HG03196 (cell line): ENCODE measurements at regions not wholly inside any gene's neighbourhood (a gene's known extent, or its start where the extent isn't known, plus 50 kb on each side); places are given as distances from the start of the nearest gene placed in this dataset.

ENCODE experiments used
- ATAC-seq: cut with Tn5 transposase; IDR thresholded peaks from one replicate; pipeline ENCODE4 v1.9.1; 2021; ENCODE audit not compliant: unreplicated experiment

- no peak for ATAC-seq
Observed at GRCh38 chr9:78781681-78782080, 484.8 kb downstream of the PSAT1 start.

GRCh38 chr9:78782234-78782633, 485.3 kb downstream of the PSAT1 start:
- no peak for ATAC-seq

GRCh38 chr9:78782858-78783257, 485.9 kb downstream of the PSAT1 start:
- ATAC-seq, result no peak

GRCh38 chr9:78783743-78784142, 486.8 kb downstream of the PSAT1 start:
- ATAC-seq, result no peak

GRCh38 chr9:78786794-78787193, 489.9 kb downstream of the PSAT1 start:
- no peak for ATAC-seq

- ATAC-seq, result no peak
Observed at GRCh38 chr9:78788101-78788500, 491.2 kb downstream of the PSAT1 start.

- ATAC-seq, result no peak
Observed at GRCh38 chr9:78791779-78792178, 494.9 kb downstream of the PSAT1 start.

- ATAC-seq, result no peak
Observed at GRCh38 chr9:78792745-78793144, 495.8 kb downstream of the PSAT1 start.

GRCh38 chr9:78805771-78806170, 508.8 kb downstream of the PSAT1 start:
- no peak for ATAC-seq

GRCh38 chr9:78806492-78807160, 509.7 kb downstream of the PSAT1 start:
- no peak for ATAC-seq

- ATAC-seq, result no peak
Observed at GRCh38 chr9:78807286-78807685, 510.4 kb downstream of the PSAT1 start.

GRCh38 chr9:78808048-78808447, 511.1 kb downstream of the PSAT1 start:
- no peak for ATAC-seq

- ATAC-seq, result no peak
Observed at GRCh38 chr9:78811622-78812276, 514.8 kb downstream of the PSAT1 start.

GRCh38 chr9:78812665-78813064, 515.7 kb downstream of the PSAT1 start:
- no peak for ATAC-seq

GRCh38 chr9:78813602-78814180, 516.8 kb downstream of the PSAT1 start:
- ATAC-seq, result no peak

GRCh38 chr9:78821126-78821822, 524.3 kb downstream of the PSAT1 start:
- peak; percentile 75 for ATAC-seq

GRCh38 chr9:78826527-78826926, 529.6 kb downstream of the PSAT1 start:
- no peak for ATAC-seq

GRCh38 chr9:78828521-78828920, 531.6 kb downstream of the PSAT1 start:
- no peak for ATAC-seq

GRCh38 chr9:78830301-78830700, 533.4 kb downstream of the PSAT1 start:
- no peak for ATAC-seq

GRCh38 chr9:78831726-78832125, 534.8 kb downstream of the PSAT1 start:
- no peak for ATAC-seq

- ATAC-seq, result no peak
Observed at GRCh38 chr9:78835928-78836450, 539.1 kb downstream of the PSAT1 start.

- ATAC-seq, result no peak
Observed at GRCh38 chr9:78839252-78839651, 542.3 kb downstream of the PSAT1 start.
